Pancreas (tissue), 10 donors: ENCODE measurements at regions not wholly inside any gene's neighbourhood (a gene's known extent, or its start where the extent isn't known, plus 50 kb on each side); places are given as distances from the start of the nearest gene placed in this dataset.

Experiments used
- ATAC-seq, 4 donors: fragments of 200-7000 bp; cut with Tn5 transposase; one replicate each; pipeline versions ENCODE4 v1.8.0 to v1.9.1; 2020; ENCODE audit warnings: mild to moderate bottlenecking in 4 of 4, moderate library complexity in 4 of 4
- DNase-seq, 6 donors: peaks; one replicate each; pipeline ENCODE4 v3.0.0-alpha.2; 2020
- FAIRE-seq: peaks from 2 replicates; lab custom pipeline; 2012; peaks lifted over from hg19 to GRCh38; lab: Jason Lieb, UNC
- H3K27ac ChIP-seq, 4 donors: fragments of 200-600 bp; sonication (generic); 1 replicate in 3 of 4; 2 replicates in 1 of 4; pipeline versions ENCODE4 v1.5.0 to v1.8.0; 2020
- H3K27me3 ChIP-seq, 4 donors: fragments of 200-600 bp; one replicate each; pipeline ENCODE4 v1.8.0; 2021
- H3K36me3 ChIP-seq, 3 donors: fragments of 200-600 bp; sonication (generic) in 1 of 3; one replicate each; pipeline versions ENCODE4 v1.5.0 to v1.8.0; 2020 to 2021
- H3K4me1 ChIP-seq, 3 donors: fragments of 200-600 bp; one replicate each; pipeline ENCODE4 v1.8.0; 2021
- H3K4me3 ChIP-seq, 4 donors: fragments of 200-600 bp; sonication (generic) in 2 of 4; one replicate each; pipeline versions ENCODE4 v1.5.0 to v1.8.0; 2020 to 2021
- H3K9me3 ChIP-seq, 4 donors: fragments of 200-600 bp; one replicate each; pipeline ENCODE4 v1.8.0; 2021
- WGBS, 2 donors: extraction: QIAGEN DNeasy Blood & Tissue Kit; methylation state at CpG; one replicate each; pipeline ENCODE4 v1.1.7; 2013; 5-methylcytosine and 5-hydroxymethylcytosine counted together
- intact Hi-C, 3 donors: fragments of 100-400 bp; cut with DNase I; formaldehyde crosslinking; loops; one replicate each; pipeline versions ENCODE4 v1.11.1 to v1.14.2; 2022
- TF ChIP-seq, protein P1 (sequence below), 4 donors: fragments of 200-600 bp; sonication (generic) in 3 of 4; IDR thresholded peaks; one replicate each; pipeline versions ENCODE4 v1.5.0 to v1.8.0; 2021; ENCODE audit warnings: antibody characterized with exemption in 4 of 4
- donor health status: healthy with polysubstance abuse.
- donor health status: DM: no; HTN: no; CAD: no; lungs with moderate emphysema.
- donor health status: DM: no; HTN: no; CAD: no.
- donor health status: control.
- donor health status: control.
- donor health status: Bipolar disorder and iron deficiency.
- donor health status: DM: yes; HTN: yes; CAD: no.
- donor health status: DM: no; HTN: no; CAD: no.
- donor health status: DM: no; HTN: no; CAD: no.
- donor health status: DM: yes; HTN: yes; CAD: no.

DNA sequence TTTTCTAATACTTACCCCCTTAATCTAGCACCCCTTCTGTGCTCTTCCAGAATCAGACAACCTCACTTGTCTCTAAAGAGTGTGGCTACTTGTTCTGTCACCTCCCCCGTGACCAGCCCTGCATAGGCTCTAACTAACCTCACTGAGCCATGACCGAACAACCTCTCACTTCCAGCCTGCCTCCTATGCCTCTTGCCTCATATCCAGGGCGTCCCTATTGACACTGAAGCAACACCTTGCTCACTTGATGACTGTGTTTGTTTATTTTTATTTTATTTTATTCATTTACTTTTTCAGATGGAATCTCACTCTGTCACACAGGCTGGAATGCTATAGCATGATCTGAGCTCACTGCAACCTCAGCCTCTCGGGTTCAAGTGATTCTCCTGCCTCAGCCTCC is 235.1 kb upstream of the B3GALT2 start:
- FAIRE-seq = no peak
- H3K36me3 ChIP-seq = no peaks in the 10 kb centered on the region
- no peak for ATAC-seq

DNA sequence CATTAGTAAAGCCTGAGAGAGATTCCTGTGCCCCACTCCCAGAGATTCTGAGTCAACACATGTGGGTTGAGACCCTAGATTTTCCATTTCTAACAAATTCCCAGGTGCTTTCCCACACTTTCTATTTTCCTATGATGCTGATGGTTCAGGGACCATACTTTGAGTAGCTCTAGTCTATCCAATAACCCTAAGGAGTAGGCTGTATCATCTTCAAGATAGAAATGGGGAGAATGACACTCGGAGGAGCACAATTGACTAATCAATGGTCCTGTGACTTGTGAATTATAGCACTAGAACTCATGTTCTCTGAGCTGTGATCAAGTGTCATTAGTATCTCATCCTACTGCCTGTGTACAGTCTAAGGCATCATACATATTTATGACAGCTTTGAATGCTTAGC is 232.9 kb upstream of the B3GALT2 start:
- WGBS, 2 donors = 93 to 97% methylated on average over 1 of the region's 1 CpG
- H3K27me3 ChIP-seq = no peaks in the 10 kb centered on the region
- no peak for DNase-seq
- H3K4me1 ChIP-seq = peaks cover 0 to 5% (median 0%) of the 10 kb centered on the region in 3 donors
- intact Hi-C loops = no loop called here
- TF ChIP-seq, protein P1, sequence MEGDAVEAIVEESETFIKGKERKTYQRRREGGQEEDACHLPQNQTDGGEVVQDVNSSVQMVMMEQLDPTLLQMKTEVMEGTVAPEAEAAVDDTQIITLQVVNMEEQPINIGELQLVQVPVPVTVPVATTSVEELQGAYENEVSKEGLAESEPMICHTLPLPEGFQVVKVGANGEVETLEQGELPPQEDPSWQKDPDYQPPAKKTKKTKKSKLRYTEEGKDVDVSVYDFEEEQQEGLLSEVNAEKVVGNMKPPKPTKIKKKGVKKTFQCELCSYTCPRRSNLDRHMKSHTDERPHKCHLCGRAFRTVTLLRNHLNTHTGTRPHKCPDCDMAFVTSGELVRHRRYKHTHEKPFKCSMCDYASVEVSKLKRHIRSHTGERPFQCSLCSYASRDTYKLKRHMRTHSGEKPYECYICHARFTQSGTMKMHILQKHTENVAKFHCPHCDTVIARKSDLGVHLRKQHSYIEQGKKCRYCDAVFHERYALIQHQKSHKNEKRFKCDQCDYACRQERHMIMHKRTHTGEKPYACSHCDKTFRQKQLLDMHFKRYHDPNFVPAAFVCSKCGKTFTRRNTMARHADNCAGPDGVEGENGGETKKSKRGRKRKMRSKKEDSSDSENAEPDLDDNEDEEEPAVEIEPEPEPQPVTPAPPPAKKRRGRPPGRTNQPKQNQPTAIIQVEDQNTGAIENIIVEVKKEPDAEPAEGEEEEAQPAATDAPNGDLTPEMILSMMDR (IDR thresholded peaks at IDR 0.05) = no peak
- no peak for FAIRE-seq
- ATAC-seq = no peak
- no peak overlapping the region for H3K4me3 ChIP-seq
- no peaks in the 10 kb centered on the region for H3K36me3 ChIP-seq
- no peak overlapping the region for H3K27ac ChIP-seq
- H3K9me3 ChIP-seq = no peaks in the 10 kb centered on the region

More for the DNA sequence above, 235.1 kb upstream of the B3GALT2 start:
- 92 to 96% methylated on average over 4 of the region's 4 CpGs for WGBS, 2 donors
- intact Hi-C loops = no loop called here
- TF ChIP-seq, protein P1 (IDR thresholded peaks at IDR 0.05) = no peak
- H3K4me1 ChIP-seq = peaks cover 0 to 5% (median 0%) of the 10 kb centered on the region in 3 donors
- H3K27me3 ChIP-seq = no peaks in the 10 kb centered on the region
- no peak overlapping the region for H3K27ac ChIP-seq
- H3K9me3 ChIP-seq = no peaks in the 10 kb centered on the region
- H3K4me3 ChIP-seq = no peak overlapping the region
- no peak for DNase-seq

DNA sequence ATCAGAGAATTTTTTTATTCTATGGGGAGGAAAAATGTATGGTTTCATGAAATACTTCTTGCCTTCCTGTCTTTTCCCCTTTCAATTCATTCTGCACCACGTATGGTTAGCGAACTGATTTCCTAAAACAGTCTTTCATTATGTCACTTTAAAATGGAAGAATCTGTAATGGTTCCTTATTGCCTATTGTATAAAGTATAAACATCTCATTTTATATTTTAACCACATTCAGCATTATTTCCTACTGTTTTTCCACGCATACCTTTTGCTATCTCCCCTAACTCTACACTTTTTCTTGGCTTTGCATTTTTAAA is 232.3 kb upstream of the B3GALT2 start:
- Histone ChIP-seq H3K27me3 (no peaks in the 10 kb centered on the region), H3K36me3 (no peaks in the 10 kb centered on the region), H3K4me1 (peaks cover 0 to 5% (median 0%) of the 10 kb centered on the region in 3 donors), H3K9me3 (no peaks in the 10 kb centered on the region), H3K4me3 (peak overlapping the region in 1 of 4 donors; percentile 28), H3K27ac (peak overlapping the region in 2 of 4 donors; percentile 39 to 45)
- TF ChIP-seq, protein P1 (IDR thresholded peaks at IDR 0.05) = no peak
- WGBS, 2 donors = 77 to 91% methylated on average over 3 of the region's 3 CpGs
- ATAC-seq (peak in 1 of 4 donors; percentile 7), DNase-seq (no peak), FAIRE-seq (no peak)
- intact Hi-C loops = no loop called here

DNA sequence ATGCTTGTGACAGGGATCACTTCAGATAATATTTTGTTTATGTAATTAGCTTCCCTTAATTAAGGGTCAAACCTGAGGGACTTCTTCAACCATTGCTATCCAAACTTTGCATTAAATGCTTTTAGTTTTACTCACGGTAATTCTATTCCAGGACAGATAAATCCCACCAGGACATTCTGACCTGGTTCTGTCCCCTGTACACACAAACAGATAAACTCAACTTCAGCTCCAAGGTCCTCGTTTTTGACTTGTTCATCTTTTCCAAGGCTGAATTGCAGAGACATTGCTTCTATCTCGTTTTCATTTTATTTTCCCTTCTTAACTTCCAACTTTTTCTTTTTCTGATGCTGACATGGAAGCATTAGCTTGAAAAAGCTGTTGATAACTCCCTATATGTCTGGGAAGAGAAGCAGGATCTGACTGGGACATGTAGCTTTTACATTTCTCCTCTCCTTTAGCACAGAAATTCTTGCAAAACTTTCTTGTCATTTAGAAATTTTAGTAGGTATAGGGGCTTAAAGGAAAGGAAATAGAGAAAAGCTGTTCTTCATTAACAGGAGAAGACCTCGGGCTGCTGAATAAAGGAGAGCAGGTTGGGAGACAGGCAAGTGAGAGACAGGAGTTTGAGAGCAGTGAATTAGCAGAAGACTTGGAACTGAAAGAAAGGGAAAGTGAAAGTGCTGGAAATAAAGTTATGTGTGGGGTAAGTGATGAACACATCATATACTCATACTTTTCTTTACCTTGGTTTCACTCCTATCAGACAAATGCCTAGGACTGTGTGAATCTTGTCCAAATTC is 231.7 kb upstream of the B3GALT2 start:
- DNase-seq (no peak), FAIRE-seq (no peak), ATAC-seq (peak in 3 of 4 donors; percentile 64 to 96 (median 93))
- Histone ChIP-seq H3K4me3 (peak overlapping the region in 1 of 4 donors; percentile 28), H3K36me3 (no peaks in the 10 kb centered on the region), H3K27ac (peak overlapping the region in 2 of 4 donors; percentile 39 to 45), H3K27me3 (no peaks in the 10 kb centered on the region), H3K4me1 (peaks cover 0 to 5% (median 0%) of the 10 kb centered on the region in 3 donors), H3K9me3 (no peaks in the 10 kb centered on the region)
- intact Hi-C loops = no loop called here
- WGBS, 2 donors = 15 to 22% methylated on average over 4 of the region's 4 CpGs
- TF ChIP-seq, protein P1 (IDR thresholded peaks at IDR 0.05) = no peak

DNA sequence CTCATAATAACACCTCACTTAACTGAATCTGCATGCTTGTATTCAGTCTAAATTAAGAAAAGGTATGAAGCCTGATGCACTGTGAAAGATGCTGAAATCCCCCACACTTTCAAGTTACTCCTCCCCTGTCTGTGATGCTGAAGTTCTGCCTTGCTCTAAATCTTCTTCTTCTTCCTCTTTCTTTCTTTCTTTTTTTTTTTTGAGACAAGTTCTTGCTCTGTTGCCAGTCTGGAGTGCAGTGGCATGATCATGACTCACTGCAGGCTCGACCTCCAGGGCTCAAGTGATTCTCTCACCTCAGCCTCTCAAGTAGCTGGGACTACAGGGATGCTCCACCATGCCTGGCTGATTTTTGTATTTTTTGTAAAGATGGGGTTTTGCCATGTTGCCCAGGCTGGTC is 231.0 kb upstream of the B3GALT2 start:
- DNase-seq (no peak), FAIRE-seq (no peak), ATAC-seq (peak in 2 of 4 donors; percentile 26 to 55)
- no peak overlapping the region for H3K4me3 ChIP-seq
- TF ChIP-seq, protein P1 (IDR thresholded peaks at IDR 0.05) = no peak
- intact Hi-C loops = no loop called here
- H3K27me3 ChIP-seq = no peaks in the 10 kb centered on the region
- no peak overlapping the region for H3K27ac ChIP-seq
- H3K36me3 ChIP-seq = no peaks in the 10 kb centered on the region
- 83 to 84% methylated on average over 1 of the region's 1 CpG for WGBS, 2 donors
- H3K4me1 ChIP-seq = peaks cover 0 to 5% (median 0%) of the 10 kb centered on the region in 3 donors
- no peaks in the 10 kb centered on the region for H3K9me3 ChIP-seq
